GM19397 (cell line): ENCODE measurements at regions not wholly inside any gene's neighbourhood (a gene's known extent, or its start where the extent isn't known, plus 50 kb on each side); places are given as distances from the start of the nearest gene placed in this dataset.

ENCODE experiments used
- ATAC-seq: cut with Tn5 transposase; IDR thresholded peaks from one replicate; pipeline ENCODE4 v1.9.1; 2021; ENCODE audit warnings: mild to moderate bottlenecking, moderate library complexity; ENCODE audit not compliant: unreplicated experiment

DNA sequence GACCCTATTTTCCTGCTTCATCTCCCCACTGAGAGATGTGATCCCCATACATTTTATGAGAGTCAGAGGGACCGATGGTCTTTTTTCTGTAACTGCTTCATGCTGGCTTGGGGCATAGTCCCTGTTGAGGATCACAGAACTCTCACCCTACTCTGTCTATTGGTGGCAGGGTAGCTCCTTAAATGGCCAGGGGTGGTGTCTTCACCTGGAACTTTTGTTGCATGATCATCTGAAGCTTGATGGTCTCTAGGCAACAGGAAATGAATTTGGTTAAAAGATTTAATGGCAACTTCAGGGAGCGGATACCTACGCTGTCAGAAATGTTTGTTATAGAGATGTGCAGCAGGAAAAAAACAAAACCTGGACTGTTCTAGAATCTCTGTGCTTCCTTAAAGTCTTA, 87.0 kb upstream of the GLIS3 start:
- ATAC-seq, result no peak

GRCh38 chr9:4384750-4385149, 84.9 kb upstream of the GLIS3 start:
- no peak for ATAC-seq

DNA sequence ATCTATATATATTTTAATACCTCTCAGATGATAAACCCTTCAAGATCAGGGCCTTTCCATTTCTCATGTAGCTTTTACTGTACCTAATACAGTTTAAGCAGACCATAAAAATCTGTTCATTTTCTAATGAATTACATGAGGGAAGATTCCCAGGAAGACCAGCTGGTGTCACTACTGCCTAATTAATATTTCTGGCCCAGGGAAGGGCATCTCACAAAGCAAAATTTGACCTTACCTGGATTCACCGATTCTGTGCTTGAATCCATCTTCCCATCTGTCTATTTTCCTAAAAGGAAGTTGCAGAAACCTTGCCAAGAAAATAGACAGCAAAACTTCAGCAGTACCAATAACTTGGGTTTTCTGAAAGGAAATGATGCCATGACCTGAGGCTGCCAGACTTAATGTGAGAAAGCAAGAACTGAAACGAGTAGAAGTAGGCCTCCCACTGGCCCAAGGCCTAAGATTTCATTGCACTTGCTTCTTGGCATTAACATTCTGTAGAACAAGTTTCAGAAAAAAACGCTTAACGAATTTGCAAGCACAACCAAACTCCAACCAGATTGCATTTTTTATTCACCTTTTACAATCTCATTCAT, 83.0 kb upstream of the GLIS3 start:
- ATAC-seq, result no peak

- ATAC-seq, result no peak
These were observed 81.9 kb upstream of the GLIS3 start for GRCh38 chr9:4381744-4382143.

GRCh38 chr9:4380406-4380805, 80.5 kb upstream of the GLIS3 start:
- ATAC-seq, result no peak

DNA sequence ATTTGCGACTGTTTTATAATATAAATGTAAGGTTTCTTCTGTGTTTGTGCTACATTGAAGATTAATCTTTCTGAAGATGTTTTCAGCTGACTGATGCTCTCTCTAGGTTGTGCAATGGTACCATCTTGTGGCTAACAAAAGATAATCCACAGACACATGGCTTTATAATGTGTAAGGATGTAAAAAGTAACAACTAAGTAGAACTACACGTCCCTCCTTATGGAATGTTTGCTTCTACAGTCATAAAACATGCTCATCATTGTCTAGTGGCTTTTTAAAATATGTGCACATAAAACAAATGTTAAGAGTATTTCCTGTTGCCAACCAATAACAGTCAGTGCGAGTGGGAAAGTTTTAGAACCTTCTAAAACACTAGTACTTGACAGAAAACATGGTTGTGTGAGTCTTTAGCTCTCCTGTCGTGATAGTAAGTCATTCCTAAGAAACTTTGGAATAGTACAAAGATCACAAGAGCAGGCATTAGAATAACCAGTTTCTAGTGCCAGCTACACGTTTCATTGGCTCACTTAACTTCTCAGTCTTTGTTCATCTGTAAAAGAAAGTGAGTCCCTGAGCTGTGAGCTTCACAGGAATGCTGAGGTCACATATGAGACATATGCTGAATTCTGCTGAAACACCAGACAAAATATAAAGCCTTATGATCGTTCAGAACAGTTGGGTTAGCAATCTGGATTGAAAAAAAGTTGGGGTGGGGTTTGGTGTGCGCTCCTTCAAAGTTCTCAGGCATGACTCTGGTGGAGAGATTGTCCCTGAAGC, 75.7 kb upstream of the GLIS3 start:
- no peak for ATAC-seq

- ATAC-seq, result no peak
These were observed 71.2 kb upstream of the GLIS3 start for GRCh38 chr9:4371108-4371507.

DNA sequence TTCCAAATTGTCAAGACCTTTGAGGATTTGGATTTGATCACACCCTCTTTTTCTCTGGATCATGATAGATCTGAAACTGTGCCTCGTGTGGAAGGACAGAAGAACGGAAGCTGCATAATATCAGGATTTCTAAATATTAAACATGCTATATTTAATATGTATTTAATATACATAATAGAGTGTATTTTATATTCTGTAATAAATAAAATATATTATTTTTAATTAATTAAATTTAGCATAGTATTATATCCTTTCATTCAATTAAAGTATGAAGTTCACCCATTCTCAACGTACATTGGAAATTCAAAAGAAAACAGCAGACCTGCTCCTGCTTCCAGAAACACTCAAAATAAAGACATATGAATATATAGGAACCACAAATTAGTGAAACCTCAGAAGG, 70.6 kb upstream of the GLIS3 start:
- no peak for ATAC-seq

DNA sequence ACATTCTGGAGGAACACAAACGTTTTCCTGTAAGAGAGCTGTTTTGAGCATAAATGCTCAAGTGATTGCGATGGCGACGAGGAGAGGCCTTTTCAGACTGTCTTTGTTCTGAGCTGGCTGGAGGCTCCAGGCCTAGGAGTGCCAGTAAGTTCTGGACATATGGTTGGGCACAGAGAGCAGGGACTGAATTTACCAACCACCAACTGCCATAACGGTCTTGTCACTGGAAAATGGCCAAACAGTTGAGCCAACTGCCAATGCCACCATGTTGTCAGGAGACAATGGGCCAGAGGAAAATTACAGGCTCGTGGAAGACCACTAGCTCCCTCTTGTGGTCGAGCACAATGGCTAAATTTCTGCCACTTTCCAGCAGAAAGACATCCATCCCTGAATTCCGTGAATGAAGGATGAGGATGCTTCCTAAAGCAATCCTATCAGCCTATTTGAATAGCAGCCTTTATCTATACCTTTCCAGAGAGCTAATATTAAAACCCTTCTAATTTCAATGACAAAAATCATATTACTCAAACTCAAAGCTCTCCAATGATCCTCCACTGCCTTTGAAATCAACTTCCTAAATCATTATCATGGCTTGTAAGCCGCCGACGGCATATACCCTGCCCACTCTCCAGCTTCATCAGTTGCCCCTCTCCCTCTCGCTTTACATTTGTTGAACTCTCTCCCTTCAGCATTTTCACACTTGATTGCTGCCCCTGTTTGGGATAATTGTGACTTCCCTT, 66.9 kb upstream of the GLIS3 start:
- ATAC-seq, result no peak

- no peak for ATAC-seq
These were observed 65.2 kb upstream of the GLIS3 start for GRCh38 chr9:4365055-4365454.

- ATAC-seq, result no peak
These were observed 62.4 kb upstream of the GLIS3 start for GRCh38 chr9:4362281-4362680.

- ATAC-seq, result no peak
These were observed 59.1 kb upstream of the GLIS3 start for GRCh38 chr9:4359016-4359415.

DNA sequence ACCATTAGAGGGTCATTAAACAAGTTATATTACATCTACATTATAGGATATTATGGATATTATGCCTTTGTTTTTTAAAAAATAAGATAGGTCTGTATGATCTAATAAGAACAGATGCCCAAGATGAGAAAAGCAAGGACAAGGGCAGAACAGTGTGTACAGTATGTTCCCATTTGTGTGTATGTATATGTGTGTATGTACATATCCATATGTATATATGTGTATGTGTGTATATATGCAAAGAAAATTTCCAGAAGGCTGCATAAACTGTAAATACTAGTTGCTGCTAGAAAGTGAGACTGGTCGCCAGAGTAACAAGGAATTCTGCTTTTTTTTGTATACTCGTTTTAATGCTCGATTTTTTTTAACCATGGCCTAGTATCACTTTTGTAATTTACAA, 58.1 kb upstream of the GLIS3 start:
- ATAC-seq, result no peak

- no peak for ATAC-seq
These were observed 56.4 kb upstream of the GLIS3 start for GRCh38 chr9:4356306-4356705.

- ATAC-seq, result no peak
These were observed 53.4 kb upstream of the GLIS3 start for GRCh38 chr9:4353236-4353635.

- no peak for ATAC-seq
These were observed 50.0 kb upstream of the GLIS3 start for GRCh38 chr9:4349816-4350418.
